ENCODE measurements at regions not wholly inside any gene's neighbourhood (a gene's known extent, or its start where the extent isn't known, plus 50 kb on each side); places are given as distances from the start of the nearest gene placed in this dataset.

DNA sequence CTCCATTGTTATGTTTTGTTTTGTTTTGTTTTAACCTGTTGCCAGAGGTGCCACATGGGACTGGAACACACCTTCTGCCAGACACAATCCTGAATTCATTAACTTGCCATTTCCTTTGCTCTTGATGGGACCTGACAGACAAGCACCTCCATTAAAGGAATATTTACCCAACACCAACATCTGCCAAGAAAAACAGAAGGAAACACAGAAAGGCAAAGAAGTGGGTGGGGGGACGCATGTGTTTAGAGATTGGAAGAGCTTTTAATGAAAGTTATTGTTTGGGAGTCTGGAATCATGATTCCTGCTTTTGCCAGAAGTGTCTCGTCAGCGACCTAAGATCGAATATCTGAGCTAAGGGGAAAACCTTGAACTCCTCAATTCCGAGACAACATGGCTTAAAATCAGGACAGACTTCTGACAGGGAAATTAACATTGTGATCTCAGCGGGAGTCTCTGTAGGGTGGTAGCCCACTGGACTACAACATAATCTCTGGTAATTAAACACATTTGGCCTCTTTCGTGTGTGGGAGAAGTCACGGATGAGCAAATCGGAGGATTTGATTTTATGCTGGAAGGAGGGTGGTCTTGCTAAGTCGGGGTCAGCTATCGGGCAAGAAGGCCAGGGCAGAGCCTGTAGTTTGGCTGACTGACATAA, 210.4 kb upstream of the FAR2 start:
- no peak for DNase-seq (ENCODE audit: low spot score)

DNA sequence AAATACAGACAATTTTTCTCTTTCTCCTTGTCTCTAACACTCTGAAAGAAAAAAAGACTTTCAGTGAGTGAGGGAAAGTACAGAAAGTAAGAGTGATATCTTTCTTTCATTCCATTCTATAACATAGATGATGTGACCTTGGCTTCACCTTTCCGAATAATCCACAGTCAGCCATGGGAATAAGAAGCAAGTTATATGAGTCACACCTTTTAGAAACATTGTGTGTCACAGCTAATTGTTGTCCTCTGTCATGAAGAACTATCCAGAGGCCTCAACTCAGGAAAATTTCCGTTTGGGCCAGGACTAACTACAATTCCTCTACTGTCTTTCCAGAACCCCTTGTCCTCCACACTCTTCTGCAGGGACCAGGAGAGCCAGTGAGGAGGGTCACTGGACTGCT, 209.7 kb upstream of the FAR2 start:
- DNase-seq (ENCODE audit: low spot score) = no peak

DNA sequence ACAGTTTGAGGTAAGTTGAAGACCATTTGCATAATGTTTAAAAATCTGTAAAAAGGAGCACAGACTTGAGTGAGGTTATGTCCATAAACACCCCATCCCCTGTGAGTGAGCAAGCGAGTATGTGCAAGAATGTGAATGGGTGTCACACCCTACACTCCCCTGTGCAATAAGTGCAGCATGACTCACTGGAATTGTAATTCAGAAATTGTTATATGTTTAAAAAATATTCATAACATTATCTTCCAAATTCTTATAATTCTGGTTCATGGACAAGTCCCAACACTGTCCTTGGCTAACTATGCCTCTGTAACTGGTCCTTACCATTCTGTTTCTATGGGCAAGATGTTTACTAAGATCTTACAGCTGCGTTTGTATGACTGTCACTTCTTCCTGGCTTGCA, 207.8 kb upstream of the FAR2 start:
- DNase-seq (ENCODE audit: low spot score) = no peak

DNA sequence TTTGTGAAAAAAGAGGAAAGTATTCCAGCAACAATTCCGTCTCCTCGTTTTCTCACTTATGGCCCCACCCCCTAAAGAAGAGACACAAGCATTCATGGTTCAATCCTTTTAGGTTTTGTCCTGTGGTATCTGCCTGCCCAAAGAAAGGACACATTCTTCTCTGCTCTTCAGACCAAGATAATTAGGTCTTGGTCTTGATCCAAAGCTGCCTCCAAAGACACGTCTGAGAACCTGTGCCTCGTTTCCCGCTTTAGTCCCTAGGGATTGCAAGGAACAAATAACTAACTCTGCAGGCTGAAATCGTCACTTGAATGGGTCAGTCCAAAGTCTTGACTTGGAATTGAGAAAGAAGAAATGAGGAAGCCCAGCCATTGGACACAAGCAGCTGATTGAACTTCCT, 202.7 kb upstream of the FAR2 start:
- no peak for DNase-seq (ENCODE audit: low spot score)

DNA sequence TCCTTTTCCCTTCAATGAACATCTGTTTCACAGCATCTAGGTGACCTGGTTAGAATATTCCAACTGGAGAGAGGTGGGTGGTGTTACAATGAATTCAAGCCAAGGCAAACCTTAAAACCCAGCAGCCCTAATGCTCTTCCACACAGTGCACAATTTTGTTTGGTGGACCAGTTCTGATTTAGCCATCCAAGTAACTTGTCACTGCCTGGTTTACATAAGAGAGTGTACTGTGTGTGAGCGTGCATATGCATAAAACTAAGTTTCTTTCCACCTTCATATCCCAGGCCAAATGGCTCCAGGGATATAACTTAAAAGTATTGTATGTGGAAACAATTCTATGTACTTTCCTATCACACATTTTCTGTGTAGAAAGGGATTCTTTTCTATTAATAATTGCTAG, 200.4 kb upstream of the FAR2 start:
- no peak for DNase-seq (ENCODE audit: low spot score)

DNA sequence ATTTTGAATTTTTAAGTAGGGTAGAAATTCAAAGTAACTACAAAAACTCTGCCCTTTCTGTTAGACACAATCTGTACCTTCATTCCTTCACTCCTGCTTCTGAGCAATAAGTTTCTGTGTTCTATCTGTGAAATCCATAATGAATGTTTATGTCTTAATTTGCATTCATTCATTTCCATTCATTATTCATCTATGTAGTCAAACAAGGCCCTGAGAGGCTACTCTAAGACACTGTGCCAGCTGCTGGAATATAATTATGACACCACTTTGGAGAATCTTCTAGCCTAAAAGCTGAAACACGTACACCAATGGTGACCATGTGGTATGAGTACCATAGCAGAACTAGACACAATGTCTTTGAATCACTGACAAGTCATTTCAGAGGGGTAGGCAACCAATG, 199.9 kb upstream of the FAR2 start:
- no peak for DNase-seq (ENCODE audit: low spot score)

DNA sequence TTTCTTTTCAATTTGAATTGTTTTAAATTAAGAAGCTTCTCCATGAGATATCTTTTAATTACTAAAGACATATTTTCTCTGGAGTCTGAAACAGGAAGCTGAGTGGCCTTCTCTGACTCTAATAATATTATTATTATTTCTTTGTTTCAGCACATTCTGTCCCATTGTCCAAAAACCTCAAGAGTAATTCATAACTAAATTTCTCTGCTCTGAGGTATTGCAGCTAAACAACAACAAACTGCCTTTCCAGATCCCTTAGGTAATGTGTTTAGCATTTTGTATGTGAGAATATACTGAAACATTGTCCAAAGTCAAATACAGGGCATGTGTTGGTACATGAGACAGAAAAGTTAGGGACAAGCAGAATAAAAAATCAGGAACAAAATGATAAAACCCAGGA, 199.0 kb upstream of the FAR2 start:
- no peak for DNase-seq (ENCODE audit: low spot score)

DNA sequence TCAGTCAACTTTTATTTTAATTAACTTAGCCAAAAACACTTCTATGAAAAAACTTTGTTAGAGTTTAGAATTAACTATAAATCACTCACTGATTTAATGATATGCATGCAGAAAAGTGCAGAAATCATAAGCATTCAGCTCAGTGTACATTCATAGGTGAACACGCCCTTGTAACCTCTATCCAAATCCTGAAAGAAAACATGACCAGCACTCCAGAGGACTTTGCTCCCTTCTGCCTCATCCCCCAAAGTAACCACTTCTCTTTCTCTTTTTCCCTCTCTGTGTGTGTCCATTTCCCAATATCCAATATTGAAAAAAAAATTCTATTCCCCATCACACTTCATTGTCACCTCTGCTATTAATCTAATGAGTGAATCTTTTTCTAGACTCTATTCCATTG, 197.1 kb upstream of the FAR2 start:
- no peak for DNase-seq (ENCODE audit: low spot score)

DNA sequence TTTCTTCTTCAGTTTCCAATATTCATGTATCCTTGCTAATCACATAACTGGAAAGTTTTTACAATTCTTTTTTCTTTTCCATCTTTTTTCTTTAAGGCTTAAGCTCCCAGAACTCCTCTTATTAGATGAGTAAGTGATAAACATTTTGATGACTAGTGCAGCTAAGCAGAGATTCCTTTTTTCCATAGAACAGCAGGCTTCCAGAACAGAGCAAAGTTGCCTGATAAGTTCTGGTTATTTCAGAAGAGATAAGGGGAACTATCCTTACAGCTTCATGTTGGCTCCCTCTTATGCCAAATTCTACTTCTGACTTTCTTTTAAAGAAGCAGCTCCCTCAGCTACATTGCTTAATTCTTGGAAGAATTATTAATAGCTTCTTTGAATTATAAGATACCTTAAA, 194.7 kb upstream of the FAR2 start:
- DNase-seq (ENCODE audit: low spot score) = no peak

DNA sequence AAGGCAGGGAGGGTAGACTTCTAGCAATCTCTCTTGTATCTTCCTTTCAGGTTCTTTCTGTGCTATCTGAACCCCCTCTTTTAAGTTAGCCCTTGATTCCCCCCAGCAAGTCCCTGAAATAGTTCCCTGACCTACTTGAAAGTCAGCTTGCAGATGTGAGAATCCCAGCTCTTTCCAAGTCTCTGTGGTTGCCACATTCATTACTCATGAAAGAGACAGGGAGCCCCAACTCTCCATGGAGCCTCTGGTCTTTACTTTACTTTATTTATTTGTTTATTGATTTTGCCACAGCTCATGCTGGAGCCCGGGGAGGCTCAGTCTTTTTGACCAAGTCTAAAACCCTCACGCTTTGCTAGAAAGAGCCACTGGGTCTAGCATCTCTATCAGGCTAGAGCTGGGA, 193.6 kb upstream of the FAR2 start:
- no peak for DNase-seq (ENCODE audit: low spot score)

DNA sequence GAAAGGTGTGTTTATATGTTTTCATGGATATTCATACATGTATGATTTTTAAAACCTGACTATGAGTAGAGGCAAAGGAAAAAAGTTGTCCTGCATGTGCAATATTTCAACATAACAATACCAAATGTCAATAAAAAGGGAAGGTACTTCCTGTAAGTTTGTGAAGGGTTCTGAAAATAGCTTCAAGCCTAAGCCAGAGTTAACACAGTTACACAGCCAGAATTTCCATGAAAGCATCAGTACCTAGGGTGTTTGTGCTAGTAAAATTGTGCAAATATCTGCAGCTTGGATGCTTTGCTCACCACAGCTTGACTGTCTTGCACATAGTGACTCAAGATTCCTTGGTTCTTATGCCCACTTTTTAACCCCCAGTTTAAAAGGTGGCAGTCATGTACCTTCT, 193.1 kb upstream of the FAR2 start:
- DNase-seq (ENCODE audit: low spot score) = no peak

DNA sequence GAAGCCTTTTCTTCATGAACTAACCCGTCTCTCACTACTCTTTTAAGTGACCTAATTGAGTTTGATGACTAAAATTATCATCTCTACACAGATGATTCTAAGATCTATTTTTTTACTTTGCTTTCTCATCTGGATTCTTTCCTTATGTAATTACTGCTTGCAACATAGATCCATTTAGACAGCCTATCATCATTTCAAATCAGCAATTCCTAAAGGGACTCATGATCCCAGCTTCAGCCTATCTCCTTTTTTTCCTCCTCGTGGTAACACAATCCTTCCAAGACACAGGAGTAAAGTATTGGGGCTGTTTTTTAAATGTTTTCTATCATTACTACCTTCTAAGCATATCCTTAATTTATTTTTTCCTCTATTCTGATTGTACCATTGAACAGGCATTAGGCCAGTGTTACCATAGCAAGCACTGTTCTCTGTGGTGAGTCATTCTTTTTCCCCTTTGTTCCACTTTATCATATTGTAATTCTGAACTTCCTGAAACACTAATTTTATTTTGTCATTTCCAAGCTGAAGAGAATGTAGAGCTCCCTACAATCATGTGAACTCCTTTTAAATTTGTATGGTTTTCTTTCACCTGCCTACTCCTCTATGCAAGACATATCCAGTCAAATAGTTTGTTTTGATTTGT, 190.4 kb upstream of the FAR2 start:
- DNase-seq (ENCODE audit: low spot score) = no peak

DNA sequence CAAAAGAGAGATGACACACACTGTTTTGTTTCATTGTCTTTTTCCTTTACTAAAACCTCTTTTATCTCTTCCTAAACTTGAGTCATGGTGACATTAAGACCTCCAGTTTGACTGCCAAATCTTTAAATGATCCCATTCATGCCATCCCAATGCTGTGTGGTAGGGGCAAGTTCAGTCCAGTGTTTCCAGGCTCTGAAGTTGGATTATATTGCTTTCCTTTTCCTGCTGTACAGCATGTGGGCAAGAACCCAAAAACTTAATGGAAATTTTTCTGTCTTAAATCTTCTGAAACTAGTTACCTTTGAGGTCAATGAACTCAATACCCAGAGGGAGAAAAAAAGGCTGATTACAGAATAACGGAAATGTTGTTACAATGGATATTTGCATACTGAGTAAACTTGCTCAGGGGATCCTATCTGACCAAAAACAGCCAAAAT, 187.1 kb upstream of the FAR2 start:
- DNase-seq (ENCODE audit: low spot score) = no peak

DNA sequence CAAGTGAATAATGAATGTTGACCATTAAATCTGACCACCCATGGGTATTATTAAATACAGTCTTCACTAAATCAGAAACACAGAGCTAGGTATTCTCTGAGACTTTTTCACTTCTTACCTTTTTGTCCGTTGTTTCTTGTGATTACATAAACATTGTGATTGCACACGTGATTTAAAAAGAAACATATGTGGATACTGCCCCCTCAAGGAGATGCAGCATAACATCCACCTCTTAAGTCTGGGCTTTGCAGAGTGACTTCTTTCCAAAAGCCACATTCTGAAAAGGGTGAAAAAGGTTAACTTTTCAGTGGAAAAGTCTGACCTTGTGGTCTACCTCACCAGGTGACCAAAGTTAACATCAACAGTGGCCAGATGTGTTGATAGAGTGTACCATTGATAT, 185.5 kb upstream of the FAR2 start:
- no peak for DNase-seq (ENCODE audit: low spot score)

DNA sequence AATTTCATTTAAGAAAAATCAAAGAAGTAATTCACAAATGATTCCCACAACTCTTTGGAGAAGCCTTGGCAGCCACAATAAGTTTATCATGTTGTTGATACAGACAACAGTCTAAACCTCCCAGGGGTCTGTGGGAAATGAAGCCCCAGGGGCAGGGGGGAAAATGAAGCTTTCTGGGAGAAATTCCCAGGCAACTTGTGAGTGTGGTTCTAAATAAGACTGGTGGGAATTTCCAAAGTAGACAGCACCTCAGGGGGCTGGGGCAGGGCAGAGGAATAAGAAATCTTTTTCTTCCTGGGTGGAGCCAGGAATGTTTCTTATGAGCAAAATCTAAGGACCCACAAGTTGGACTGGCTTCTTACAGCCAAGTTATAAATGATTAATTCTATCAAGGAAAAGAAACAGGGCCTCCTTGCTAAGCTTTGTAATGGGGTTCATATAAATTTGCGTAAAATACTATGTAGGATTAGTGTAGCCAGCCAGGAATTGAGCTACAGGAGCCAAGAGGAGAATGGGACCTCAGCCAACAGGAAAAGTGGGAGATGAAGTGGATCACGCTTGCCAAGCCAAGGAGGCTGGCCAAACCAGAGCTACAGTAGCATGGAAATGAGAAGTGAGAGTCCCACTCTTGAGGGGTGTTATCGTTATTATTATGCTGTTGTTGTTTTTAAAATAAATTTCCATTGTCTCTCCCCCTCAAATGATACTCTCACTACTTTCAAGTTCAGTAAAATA, 182.9 kb upstream of the FAR2 start:
- DNase-seq (ENCODE audit: low spot score) = no peak

DNA sequence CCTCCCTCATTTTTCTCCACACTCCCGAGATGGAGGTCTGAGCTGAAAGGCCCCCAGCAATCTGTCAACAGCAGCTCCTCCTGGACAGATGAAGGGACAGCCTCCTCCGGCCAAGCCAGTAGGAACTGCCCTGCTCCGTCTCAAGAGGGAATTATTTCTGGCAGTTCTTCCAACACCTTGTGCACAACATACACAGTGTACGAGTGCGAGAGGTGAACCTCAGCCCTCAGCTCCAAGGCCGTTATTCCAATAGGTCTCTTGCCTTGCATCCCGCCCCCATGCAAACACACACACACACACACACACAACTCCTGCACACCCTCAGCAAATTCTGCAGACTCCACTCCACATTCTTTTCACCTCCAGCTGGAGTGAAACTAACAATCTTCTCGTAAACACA, 181.7 kb upstream of the FAR2 start:
- DNase-seq (ENCODE audit: low spot score) = no peak

DNA sequence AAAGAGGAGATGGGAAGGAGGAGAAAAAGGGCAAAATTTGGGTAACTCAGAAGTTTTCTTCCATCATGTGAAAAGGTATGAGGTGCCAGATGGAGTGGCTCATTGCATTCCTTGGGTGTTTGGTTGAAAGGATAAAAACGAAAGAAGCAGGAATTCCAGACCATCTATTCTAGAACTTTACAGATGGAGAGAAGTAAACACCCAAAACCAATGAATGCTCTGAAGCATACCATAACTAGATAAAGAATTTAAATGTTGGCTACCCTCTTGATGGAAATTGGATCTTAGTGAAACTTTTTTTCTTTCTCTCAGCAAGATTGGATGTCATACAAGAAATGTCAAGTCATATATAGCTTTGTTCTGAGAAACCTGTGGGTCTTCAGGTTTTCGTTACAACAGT, 175.6 kb upstream of the FAR2 start:
- DNase-seq (ENCODE audit: low spot score) = no peak

DNA sequence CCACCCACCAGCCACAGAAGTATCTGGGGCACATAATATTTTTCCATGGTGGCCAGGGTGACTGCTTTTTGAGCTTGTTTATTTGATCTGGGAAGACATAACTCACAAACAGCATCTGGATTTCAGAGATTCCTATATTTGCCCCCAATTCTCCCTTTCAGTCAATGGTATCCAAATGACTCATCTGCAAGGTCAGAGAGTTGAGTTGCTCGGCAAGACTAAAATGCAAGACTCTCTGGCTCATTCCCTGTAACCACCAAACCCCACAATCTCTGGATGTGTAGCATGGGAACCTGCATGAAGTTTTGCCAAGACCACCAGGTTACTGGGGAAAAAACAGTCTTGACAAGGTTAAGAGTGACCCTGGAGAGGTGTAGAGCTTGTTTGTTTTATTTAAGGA, 174.9 kb upstream of the FAR2 start:
- no peak for DNase-seq (ENCODE audit: low spot score)

DNA sequence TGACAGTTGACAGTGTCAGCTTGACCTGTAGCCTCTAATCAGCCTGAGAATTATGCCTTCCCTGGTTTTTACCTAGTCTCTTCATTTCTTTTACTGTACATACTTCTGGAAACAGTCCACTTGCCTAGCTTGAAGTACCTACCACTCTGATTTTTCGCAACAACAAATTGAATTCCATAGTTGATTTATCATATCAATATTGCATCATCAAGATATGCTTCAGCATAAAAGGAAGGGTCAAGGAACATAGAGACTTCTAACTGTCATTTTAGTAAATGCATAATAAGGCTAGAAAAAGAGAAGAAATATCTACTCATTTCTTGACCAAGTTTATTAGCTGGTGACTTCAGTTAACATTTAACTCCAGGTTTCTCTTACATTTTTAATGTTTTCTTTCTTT, 174.2 kb upstream of the FAR2 start:
- DNase-seq (ENCODE audit: low spot score) = no peak

DNA sequence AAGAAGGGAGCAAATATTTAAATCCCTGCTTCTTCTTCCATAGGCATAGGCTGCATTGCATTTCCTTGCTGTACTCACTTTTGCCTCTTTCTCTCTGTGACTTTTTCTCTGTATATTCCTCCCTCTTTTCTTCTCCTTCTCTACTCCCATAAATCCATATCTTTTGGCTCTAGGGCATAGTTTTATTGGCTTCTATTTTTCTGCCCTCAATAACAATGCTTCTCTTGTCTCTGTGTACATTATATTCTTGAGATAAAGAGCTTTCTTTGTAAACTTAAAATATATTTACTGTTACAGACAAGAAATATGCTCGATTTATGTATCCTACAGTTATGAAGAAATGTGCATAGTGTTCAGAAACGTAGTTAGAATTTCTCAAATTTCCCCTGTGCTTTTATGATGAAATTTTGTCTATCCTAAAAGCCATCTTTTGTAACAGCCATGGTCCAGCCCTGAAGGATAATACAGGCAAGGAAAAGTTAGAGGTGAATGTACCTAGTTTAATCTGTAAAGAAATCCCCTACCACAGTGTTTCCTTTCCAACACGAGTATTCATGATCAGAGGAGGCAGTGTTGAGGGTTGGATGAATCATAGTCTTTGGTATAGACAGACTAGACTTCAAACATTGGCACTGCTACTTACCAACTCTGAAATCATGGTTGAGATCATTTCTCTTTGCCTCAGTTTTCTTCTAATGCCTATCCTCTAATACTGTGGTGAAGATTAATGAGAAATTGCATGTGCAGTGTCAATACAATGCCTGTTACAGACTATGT, 173.3 kb upstream of the FAR2 start:
- DNase-seq (ENCODE audit: low spot score) = no peak

DNA sequence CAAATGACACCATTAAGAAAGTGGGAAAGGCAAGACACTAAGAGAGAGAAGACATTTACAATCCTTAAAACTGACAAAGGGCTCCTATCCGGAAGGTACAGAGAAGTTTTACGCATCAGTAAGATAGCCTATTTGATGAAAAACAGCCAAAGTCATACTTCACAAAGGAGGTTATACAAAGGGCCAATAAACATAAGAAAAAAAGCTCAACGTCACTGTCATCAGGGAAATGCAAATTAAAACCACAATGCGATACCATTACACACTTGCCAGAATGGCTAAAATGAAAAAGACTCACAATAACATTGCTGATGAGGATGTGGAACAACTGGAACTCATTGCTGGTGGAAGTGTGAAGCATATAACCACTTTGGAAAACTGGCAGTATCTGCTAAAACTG, 168.6 kb upstream of the FAR2 start:
- no peak for DNase-seq (ENCODE audit: low spot score)

DNA sequence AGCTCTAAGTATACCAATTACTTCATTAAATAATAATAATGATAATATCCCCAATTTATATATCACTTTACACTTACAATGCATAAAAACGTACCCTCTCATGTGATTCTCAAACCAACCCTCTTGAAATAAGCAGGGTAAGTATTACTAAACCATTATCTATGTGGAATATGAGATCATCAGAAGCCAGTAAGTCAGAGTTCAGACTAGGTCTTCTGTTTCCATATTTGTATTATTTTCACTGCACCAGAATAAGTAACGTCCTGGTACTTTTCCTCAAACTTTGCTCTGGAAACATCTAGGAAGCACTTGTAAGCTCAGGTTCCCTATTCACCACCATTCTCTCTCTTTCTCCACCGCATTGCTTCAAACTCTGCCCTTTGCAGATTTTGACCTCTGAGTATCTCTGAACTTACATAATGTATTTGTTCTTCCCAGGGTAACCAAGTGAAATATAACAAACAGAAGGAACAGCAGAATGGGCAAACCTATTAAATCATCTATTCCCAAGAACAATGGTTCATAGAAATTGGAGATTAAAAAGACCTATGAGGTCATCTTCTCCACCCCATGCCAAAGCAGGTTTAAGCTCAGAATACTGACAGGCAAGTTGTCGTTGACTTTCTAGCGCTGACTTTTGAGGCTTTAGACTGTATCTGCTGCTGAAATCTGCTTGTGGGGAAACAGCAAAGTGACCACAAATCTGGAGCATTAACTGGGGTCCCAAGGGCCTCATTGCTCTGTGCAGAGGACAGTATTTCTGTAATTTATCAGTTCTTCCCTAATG, 161.3 kb upstream of the FAR2 start:
- no peak for DNase-seq (ENCODE audit: low spot score)

Data from HuH-7.5 (cell line).